Panc1 (cell line): ENCODE measurements at regions not wholly inside any gene's neighbourhood (a gene's known extent, or its start where the extent isn't known, plus 50 kb on each side); places are given as distances from the start of the nearest gene placed in this dataset.

ENCODE experiments used
- CTCF ChIP-seq: fragments of 450-650 bp; IDR thresholded peaks from 2 replicates; pipeline ENCODE4 v1.5.1; 2017; ENCODE audit warnings: mild to moderate bottlenecking
- REST ChIP-seq, 2 experiments: IDR thresholded peaks; 2 replicates each; pipeline ENCODE4 v1.6.1; 2011 to 2012; ENCODE audit warnings: low read depth in 2 of 2, control low read depth in 1 of 2, low read length in 1 of 2, mild to moderate bottlenecking in 1 of 2, moderate library complexity in 1 of 2; ENCODE audit not compliant: insufficient read depth in 1 of 2

GRCh38 chr3:26350853-26351252 lies 271.7 kb upstream of the LRRC3B start:
- TF ChIP-seq REST (IDR thresholded peaks at IDR 0.05; ENCODE audit: insufficient read depth in 1 of 2, low read depth in 2 of 2, low read length in 1 of 2) (no peak), CTCF (no peak)
